Neural progenitor cell (in vitro differentiated cells): ENCODE measurements at regions not wholly inside any gene's neighbourhood (a gene's known extent, or its start where the extent isn't known, plus 50 kb on each side); places are given as distances from the start of the nearest gene placed in this dataset.

Experiments
- EZH2phosphoT487 ChIP-seq: fragments of 200-600 bp; sonication (generic); IDR thresholded peaks from 2 replicates; pipeline ENCODE4 v1.6.1; 2017; ENCODE audit warnings: antibody characterized with exemption
- TF ChIP-seq, protein P1 (sequence below): fragments of 200-600 bp; sonication (generic); IDR thresholded peaks from 2 replicates; pipeline ENCODE4 v1.5.1; 2017; ENCODE audit warnings: antibody characterized with exemption, mild to moderate bottlenecking

DNA sequence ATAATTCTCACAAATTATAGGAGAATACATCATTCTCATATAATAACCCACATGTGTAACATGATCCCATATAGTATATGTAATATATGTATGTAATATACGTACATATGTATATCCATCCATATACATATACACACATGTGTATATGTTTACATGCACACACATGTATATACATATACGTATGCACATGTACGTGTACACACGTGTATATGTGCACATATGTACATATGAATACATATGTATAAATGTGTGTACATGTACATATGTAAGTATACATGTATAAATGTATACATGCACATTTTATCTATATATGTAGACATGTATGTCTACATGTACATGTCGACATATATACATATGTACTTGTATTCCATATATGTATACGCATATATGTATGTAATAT is 288.8 kb downstream of the NPIPA8 start:
- TF ChIP-seq, protein P1, sequence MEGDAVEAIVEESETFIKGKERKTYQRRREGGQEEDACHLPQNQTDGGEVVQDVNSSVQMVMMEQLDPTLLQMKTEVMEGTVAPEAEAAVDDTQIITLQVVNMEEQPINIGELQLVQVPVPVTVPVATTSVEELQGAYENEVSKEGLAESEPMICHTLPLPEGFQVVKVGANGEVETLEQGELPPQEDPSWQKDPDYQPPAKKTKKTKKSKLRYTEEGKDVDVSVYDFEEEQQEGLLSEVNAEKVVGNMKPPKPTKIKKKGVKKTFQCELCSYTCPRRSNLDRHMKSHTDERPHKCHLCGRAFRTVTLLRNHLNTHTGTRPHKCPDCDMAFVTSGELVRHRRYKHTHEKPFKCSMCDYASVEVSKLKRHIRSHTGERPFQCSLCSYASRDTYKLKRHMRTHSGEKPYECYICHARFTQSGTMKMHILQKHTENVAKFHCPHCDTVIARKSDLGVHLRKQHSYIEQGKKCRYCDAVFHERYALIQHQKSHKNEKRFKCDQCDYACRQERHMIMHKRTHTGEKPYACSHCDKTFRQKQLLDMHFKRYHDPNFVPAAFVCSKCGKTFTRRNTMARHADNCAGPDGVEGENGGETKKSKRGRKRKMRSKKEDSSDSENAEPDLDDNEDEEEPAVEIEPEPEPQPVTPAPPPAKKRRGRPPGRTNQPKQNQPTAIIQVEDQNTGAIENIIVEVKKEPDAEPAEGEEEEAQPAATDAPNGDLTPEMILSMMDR: no peak
- TF ChIP-seq EZH2phosphoT487: no peak
